ENCODE measurements at regions not wholly inside any gene's neighbourhood (a gene's known extent, or its start where the extent isn't known, plus 50 kb on each side); places are given as distances from the start of the nearest gene placed in this dataset.
"Not testable (repeated sequence)": the region's sequence is repeated elsewhere in the genome, so short reads cannot be mapped to it uniquely, and the experiment has no call there.

GRCh38 chr2:216746268-216746667 is 50.9 kb upstream of the IGFBP5 start:
- H3K4me1 Mint-ChIP-seq (ENCODE audit: low read depth); H3K36me3 Mint-ChIP-seq (ENCODE audit: low read depth); H3K27ac Mint-ChIP-seq; POLR2A ChIA-PET; ATAC-seq; H3K4me3 Mint-ChIP-seq; H3K9me3 Mint-ChIP-seq; intact Hi-C loops (cut with micrococcal nuclease); H3K27me3 Mint-ChIP-seq: not testable (repeated sequence)
- CTCF ChIA-PET, result interaction anchor here (1.4 kb wide), 1 partner anchor 21 kb away, joined by 3 read pairs; no protein-coding TSS in a partner anchor
- DNase-seq, result peak; percentile 44
- peak; percentile 30 for TF ChIP-seq CTCF (IDR thresholded peaks at IDR 0.05)

- Mint-ChIP-seq H3K36me3 (ENCODE audit: low read depth) (no peaks in the 10 kb centered on the region), H3K4me3 (no peak overlapping the region), H3K4me1 (ENCODE audit: low read depth) (no peaks in the 10 kb centered on the region), H3K27me3 (peaks cover 5% of the 10 kb centered on the region), H3K9me3 (no peaks in the 10 kb centered on the region), H3K27ac (no peak overlapping the region)
- CTCF ChIA-PET, result interaction anchor here (0.7 kb wide), 1 partner anchor 10 kb away, joined by 3 read pairs; no protein-coding TSS in a partner anchor
- intact Hi-C loops (cut with micrococcal nuclease), result no loop called here
- TF ChIP-seq CTCF (IDR thresholded peaks at IDR 0.05), result no peak
- POLR2A ChIA-PET, result no interaction called here
- ATAC-seq (no peak), DNase-seq (no peak)
These were observed 50.1 kb upstream of the IGFBP5 start for GRCh38 chr2:216745453-216745852.
